Stimulated activated CD4-positive, alpha-beta T cell treated with anti-CD3 and anti-CD28 coated beads, Interleukin-12 subunit alpha, Interleukin-12 subunit beta, amount 100 ng/mL, for 24 hours (primary cell): ENCODE measurements at regions not wholly inside any gene's neighbourhood (a gene's known extent, or its start where the extent isn't known, plus 50 kb on each side); places are given as distances from the start of the nearest gene placed in this dataset.
"Not testable (repeated sequence)": the region's sequence is repeated elsewhere in the genome, so short reads cannot be mapped to it uniquely, and the experiment has no call there.

Source experiments
- DNase-seq, 2 experiments: peaks; one replicate each; pipeline ENCODE4 v3.0.0-alpha.2; 2020; ENCODE audit warnings: low read depth in 2 of 2

DNA sequence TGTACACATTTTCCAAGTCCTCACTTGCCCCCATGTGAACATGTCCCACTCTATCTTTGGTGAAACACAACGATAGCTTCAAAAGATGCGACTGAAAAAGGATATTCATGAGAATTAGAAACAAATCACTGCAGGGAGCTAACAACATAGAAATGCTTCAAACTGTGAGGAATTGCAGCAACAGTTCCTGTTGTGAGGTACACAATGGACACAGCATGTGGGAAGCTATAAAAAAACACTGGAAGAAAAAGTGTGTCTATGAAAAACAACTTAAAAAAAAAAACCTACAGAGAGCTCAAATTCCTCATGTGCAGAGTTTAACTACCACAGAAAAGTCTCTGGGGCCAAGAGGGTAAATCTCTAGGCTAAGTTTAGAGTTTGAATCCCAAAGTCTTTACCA, 51.6 kb upstream of the BLTP1 start:
- no peak for DNase-seq

DNA sequence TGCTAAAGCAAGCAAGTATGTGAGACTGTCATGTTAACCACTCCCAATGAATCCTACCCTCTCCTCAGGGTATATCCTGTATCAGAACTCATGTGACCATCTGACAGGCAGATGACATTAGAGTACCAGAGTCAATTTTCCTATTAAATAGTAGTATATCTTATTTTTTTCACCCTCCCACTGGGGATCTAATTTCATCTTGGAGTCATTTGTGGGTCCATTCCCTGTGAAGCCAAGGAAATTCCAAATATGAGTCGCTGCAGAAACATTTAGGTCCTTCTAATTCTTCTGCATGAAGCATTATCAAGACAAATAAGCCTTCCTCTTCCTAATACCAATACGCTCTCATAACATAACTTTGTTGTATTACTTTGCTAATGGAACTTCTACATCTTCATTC, 52.2 kb upstream of the BLTP1 start:
- no peak for DNase-seq

DNA sequence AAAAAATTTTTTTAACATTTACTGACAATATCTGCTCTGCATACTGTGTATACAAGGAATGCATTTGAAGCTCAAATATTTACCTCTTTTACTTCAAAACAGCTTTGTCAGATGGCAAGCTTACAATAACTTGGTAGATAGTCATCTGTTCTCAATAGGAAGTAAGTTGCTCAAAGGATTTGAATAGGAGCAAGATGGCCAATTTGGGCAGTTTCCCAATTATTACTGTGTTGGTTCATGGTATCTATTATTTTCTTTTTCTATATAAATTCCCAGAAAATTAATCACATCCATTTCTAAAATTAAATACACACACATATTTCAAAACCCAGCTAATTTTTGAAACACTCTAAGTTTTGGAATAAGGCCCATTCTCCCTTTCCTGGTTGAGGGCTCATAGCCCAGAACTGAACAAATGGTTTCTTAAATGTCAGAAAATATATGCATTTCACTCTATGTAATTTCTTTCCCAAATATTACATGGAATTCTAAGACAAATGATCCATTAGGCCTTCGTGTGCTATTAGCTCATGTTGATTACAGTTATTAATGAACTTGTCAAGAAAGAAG, 60.2 kb upstream of the BLTP1 start:
- no peak for DNase-seq

DNA sequence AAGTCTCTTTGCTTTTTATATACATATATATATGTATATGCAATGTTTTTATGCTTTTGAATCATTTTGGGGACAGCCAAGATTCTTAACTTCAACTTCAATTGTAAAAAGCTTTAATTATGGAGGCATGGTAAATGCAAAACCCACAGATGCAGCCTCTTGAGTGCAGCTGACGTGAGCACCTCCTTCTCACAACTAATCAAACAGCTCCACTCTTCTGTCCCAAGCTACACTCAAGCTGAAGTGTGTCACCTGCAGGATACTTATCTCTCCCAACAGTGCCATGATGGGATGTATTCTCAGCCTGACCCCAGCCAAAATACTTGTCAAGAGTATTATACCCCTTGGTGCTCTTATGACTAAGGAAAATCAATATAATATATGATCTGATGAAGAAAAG, 60.7 kb upstream of the BLTP1 start:
- no peak for DNase-seq

DNA sequence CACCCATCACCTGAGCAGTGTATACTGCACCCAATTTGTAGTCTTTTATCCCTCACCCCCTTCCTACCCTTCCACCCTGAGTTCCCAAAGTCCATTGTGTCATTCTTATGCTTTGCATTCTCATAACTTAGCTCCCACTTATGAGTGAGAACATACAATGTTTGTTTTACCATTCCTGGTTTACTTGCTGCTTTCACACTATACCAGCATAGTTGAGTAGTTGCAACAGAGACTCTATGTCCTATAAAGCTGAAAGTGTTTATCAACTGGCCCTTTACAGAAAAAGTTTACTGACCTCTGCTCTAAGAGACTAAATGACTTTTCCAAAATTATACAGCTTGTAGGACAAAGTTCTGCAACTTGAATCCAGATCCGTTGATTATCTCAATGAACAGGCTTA, 61.1 kb upstream of the BLTP1 start:
- no peak for DNase-seq

DNA sequence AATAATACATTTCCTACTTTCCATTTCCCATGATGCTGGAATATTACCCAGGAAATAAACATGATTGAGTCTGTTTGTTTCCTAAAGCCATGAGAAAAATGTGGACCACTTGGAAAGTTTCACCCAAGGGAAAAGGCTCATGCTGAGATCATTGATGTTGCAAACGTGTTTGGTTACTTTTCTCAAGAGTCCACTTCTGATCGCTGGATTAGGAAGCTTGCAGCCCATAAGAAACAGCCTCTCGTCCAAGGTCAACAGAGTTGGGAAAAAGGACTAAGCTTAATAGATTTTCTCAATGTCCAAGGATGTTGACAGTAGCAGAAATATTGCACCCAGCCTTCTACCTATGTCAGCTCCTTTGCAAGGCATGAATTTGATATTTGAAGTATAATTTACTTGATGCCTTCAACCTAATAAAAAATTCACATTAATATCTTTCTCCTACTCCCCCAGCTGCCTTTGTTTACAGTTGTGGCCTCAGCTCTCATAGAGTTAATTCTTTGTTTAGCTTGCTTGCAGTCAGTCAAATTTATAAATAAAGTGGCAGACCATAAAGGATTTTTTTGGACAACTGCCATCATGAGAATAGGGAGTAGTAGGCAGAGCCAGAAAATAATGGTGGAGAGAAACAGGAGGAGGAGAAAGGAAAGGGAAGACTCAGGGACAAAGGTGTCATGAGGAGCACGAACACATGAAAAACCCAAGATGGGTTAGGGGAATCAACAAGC, 65.6 kb upstream of the BLTP1 start:
- DNase-seq, result no peak

DNA sequence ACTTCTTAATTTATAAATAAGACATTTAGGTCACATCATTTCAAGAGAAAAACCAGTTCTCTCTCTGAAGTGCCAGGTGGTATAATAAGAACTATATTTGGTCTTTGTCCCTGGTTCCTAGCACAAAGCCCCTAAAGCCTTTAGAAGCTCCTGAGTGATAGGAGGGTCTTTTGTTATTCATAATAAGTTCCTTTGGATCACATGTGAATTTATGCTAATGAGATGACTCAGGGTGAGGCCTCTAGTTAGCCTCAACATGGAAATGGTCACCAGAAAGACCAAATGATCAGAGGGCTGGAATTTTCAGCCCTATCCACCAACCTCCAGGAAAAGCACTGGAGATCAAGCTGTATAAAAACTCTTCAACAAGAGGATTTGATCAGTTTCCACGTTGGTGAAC, 68.1 kb upstream of the BLTP1 start:
- DNase-seq, result no peak

DNA sequence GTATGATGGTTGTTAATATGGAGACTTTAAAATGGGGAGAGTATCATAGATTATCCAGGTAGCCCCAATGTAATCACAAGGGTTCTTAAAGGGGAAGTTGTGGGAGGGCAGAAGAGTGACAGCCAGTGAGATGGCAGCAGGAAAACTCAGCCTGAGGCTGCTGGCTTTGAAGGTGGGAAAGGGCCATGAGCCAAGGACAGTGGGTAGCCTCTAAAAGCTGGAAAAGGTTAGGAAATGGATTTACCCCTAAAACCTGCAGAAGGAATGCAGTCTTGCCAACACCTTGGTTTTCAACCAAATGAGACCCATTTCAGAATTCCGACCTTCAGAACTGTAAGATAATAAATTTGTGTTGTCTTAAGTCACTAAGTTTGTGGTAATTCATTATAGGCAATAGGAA, 68.8 kb upstream of the BLTP1 start:
- DNase-seq, result no peak

DNA sequence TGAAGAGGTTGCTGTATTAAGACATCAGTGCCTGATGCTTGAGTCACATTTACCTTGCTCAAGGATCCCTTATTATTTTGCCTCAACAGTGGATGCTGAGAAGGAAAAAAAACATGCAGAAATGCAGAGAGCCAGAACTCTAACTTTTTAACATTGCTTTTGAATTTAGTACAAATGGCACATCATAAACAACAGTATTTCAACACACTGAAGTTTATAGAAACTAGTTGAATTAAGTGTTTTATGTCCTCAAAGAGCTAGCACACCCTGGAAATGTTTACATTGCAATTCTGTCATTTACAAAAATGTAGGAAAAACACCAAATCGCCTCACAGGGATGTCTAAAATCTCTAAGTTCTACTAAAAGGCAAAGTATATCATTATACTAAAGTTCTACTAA, 69.5 kb upstream of the BLTP1 start:
- DNase-seq, result no peak

DNA sequence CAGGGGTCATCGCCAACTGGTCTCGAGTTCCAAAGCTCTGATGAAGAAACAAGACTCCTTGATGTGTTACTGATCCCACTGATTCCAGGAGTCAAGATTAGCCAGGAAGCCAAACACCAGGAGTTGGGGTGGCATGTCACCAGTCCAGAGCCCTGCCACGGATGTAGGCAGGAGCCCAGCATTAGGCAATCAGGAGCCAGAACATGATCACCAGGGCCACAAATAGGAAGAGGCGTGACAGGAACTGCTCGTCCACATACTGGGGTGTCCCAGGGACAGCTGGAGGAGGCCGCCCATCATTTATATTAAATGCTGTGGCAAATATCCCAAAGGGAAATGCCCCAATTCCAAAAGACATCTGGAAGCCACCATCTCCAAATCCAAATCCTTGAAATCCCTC, 74.5 kb upstream of the BLTP1 start:
- DNase-seq, result not testable (repeated sequence)

DNA sequence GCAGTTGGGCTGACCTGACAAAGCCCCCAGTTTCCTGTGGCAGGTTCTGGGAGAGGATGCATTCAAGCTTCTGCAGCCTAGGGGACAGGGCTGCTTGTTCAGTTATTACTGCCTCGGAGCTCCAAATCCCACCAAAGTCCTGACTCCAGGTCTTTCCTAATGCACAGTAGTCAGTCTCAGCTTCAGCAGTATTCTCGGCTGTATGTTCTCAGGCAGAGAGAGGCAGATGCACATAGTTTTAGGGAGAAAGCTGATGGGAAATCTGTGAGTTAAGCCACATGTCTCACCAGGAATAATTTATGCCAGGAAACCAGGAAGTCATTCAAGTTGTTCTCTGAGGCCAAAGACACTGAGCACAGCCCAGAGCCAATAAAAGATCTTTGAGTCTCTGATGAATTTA, 75.3 kb upstream of the BLTP1 start:
- DNase-seq, result not testable (repeated sequence)

DNA sequence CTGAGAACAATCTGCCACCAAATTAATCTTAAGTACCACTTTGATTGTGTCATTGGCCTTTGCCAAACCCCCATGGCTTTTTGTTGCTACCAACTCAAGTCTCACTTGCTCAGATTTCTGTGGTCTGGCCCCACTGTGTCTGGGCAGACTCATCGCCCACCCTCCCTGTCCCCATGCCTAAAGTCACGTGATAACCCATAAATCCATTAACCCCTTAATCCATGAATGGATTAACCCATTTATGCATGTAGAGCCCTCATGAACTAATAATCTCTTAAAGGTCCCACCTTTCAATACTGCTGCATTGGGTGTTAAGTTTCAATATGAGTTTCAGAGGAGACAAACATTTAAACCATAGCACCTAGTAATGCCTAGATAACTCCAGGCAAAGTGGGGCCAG, 78.5 kb upstream of the BLTP1 start:
- DNase-seq, result no peak

DNA sequence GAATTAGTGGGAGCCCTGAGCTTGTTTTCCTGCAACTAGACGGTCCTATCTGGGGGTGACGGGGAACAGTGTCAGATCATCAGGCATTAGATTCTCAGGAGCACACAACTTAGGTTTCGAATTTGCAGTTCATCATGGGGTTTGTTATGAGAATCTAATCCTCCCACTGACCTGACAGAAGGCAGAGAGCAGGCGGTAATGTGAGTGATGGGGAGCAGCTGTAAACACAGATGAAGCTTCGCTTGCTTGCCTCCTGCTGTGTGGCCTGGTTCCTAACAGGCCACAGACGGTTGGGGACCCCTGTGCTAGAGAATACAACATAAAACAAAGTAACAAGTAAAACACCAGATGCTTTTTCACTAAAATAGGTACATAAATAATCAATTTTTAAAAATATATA, 86.2 kb upstream of the BLTP1 start:
- no peak for DNase-seq

DNA sequence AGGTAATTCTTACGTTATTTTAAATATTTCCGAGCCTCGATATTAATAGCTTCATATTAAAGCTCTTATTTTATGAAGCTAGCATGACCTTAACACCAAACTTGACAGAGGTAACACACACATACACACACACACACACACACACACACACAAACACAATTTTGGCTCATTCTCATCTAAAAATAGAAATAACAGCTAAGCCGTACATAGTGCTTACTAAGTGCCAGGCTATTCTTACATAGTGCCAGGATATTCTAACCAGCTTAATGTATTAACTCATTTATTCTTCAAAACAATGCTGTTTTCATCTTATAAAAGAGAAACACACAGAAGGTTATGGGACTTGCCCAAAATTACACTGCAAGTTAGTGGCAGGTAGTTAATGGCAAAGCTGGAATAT, 87.0 kb upstream of the BLTP1 start:
- DNase-seq, result no peak

DNA sequence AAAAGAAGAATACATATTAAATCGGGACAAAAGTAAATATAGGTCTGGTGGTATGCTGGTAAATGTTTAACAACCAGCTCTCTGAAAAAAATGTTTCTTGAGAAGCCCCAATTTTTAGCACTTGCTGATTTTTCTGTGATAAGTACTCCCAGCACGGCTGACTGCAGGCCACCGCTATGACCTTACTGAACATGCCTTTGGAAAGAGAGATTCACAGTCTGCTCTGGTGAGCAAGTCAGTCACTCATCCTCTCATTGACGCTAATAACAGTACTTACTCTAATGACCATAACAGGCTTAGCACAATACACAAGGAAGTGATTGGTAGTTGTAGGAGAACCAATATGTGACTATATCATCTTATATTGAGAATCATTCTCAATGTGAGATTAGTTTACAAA, 98.9 kb upstream of the BLTP1 start:
- no peak for DNase-seq

DNA sequence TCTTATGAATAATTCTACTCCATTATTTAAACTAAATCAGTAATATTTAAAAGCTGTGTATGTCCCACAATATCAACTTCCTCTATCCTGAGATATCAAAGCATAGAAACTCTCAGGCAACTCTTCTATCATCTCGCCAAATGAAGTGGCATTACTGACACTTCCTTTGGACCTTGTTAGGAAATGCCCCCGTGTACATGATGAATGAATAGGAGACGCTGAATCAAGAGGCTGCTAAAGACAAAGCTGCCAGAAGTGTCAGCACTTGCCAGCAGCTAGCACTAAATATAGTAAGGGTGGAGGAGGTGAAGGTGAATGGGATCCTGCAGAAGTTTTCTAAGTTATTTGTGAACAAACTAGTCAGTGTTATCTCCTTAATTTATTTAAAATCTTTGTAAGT, 99.5 kb upstream of the BLTP1 start:
- DNase-seq, result no peak

DNA sequence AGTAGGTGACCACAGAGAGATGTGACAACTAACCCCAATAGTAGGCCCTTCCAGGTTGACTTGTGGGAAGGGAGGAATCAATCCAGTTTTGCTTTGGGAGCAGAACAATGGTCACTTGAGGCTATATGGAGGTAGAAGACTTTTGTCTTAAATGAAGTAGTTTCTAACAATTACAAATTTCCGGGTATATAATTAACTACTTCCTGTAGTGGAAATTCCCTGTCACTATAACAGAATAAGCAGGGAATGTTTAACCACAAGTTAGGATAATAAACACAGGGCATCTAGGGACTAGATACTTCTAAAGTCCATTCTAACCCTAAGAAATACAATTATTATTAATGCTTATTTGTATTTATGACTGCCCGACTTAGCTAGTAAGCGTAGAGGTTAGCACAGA, 99.0 kb upstream of the TRPC3 start:
- no peak for DNase-seq

DNA sequence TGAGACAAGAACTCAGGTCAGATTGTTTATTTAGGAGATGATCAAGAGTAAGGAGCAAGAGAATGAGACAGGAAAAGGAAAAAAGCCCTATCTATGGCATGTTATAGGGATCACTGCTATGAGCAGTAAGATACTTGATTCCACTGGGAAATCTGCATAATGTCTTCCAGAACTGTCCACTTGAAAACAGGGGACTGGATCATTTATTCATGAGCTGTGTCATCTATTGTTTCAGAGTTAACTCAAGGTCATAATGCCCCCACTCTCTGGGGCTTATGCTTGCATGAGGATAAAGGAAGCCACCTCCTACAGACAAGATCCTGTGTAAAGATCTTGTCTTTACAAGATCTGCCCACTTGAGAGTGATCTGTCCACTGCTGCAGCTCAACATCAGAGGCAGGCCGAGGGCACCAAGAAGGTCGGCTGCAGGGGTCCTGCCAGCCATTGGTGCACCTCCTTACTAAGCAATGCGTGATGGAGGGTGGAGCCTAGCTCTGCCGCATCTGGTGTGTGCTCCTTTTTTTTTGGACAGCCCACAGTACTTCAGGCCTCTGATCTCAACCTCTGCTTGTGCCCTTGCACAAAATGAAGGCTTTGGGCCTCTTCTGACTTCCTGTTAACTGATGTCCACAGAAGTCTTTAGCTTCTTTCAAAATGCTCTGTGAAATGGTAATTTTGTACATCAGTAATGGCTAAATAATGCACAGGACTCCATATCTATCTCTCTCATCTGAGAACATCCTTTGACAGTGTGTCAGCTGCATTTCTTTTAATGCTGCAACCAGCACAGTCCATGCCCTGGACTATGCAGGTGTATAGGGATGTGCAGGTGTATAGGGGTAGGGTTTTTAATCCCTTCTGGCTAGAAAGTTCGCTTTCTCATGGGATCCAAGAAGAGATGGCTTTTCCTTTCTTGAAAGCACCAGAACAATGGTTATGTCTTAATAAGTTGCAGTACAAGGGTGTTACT, 95.9 kb upstream of the TRPC3 start:
- no peak for DNase-seq

DNA sequence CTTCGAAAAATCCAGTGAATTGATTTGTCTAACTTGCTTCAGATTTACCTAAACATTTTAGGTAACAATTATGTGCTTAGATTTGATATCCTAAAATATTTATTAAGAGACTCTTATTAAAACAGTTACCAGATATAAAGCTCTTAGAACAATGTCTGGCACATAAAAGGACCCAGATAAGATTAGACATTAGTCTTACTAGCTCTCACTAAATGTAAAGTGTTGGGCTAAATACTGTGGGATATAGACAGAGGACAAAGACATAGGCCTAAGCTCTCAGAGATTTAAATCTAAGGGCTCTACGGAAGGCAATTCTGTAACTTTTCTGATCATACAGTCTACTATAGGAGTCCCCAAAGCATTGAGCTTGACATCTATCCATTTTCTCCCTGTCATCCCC, 94.4 kb upstream of the TRPC3 start:
- DNase-seq, result no peak

DNA sequence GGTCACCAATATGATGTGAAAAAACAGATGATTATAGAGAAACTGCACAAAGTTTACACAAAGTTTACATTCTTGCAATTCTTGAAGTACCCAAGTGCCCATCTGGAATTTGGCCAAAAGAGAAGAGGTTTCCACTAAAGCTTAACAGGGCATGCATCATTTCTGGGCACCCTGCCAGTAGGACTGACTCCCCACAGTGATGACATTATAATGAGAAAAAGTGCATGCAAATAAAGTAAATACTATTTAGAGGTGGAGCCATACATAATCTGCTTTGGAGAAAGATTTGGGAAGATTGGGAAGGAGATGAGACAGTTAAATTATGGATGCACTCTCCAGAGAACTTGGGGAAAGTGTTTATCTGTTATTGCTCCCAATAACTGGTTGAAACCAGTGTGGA, 93.7 kb upstream of the TRPC3 start:
- DNase-seq, result no peak

DNA sequence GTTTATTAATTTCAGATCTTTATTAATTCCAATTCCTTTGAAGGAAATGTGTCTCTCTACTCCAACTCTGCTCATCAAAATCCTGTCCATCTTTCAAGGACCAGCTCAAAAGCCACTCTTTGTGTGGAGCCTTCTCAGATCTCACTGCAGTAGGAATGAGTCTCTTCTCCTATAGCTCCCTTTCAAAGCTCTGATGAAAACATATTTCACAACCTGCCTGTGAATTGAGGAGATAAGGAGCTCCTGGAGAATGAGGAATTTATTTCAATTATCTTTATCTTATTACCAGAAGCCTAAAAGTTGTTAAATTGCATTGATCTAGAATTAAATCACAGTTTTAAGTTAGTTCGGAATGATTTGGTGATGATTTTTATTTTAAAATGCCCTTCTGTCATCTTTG, 92.6 kb upstream of the TRPC3 start:
- no peak for DNase-seq

DNA sequence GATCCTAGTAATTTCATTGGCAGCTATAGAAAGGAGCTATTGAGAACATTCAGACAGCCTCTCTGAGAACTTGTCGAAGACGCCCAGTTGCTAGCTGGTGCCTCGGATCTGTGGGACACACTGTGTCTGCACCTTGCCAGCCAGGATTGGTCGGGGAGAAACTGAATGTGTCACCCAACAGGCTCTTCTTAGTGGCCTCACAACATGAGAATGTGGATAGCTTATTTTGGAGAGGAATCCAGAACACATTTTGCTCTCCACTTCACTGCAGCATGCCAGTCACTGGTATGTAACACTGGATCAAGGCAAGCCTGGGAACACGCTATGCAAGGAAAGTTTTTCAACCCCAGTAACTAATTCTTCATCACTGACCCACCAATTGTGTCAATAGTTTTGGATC, 89.5 kb upstream of the TRPC3 start:
- DNase-seq, result no peak

DNA sequence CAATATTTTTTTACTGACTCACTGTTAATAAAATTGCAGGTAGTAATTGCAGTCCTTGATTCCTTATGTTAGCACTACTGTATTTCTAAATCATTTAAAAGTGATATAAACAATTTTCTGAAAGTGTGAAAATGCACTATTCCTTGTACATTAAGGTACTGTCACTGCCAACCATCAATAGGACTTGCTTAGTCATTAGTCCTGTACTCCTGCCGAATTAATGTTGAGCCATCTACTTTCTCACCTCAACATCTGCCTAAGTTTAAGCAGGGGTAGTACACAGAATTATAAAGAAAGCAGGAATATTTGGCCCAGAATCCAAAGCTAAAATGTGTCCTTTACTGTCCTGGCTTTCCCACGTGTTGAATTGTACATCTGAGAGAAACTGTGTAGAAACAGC, 87.0 kb upstream of the TRPC3 start:
- no peak for DNase-seq
